Keratinocyte (primary cell): ENCODE measurements at regions not wholly inside any gene's neighbourhood (a gene's known extent, or its start where the extent isn't known, plus 50 kb on each side); places are given as distances from the start of the nearest gene placed in this dataset.

Experiments used
- DNase-seq: peaks from one replicate; pipeline ENCODE4 v3.0.0-alpha.2; 2011; ENCODE audit warnings: low read depth, missing footprints, low spot score
- FAIRE-seq: peaks from 2 replicates; lab custom pipeline; 2011; peaks lifted over from hg19 to GRCh38; lab: Jason Lieb, UNC
- H2AFZ ChIP-seq: 2 replicates; pipeline ENCODE4 v1.6.0; 2012; ENCODE audit warnings: low read length, control low read depth, inconsistent platforms; ENCODE audit not compliant: control insufficient read depth
- H3K27ac ChIP-seq: 2 replicates; pipeline ENCODE4 v1.5.1; 2011; ENCODE audit warnings: low read length; ENCODE audit not compliant: control insufficient read depth, insufficient read depth
- H3K27me3 ChIP-seq: 3 replicates; pipeline ENCODE4 v1.6.0; 2011; ENCODE audit warnings: low read length; ENCODE audit not compliant: control insufficient read depth, insufficient read depth; ENCODE audit errors: extremely low read depth
- H3K36me3 ChIP-seq, 2 experiments: 2 replicates in 1 of 2; 3 replicates in 1 of 2; pipeline ENCODE4 v1.5.1; 2011; ENCODE audit warnings: low read length in 2 of 2, mild to moderate bottlenecking in 1 of 2; ENCODE audit not compliant: control insufficient read depth in 2 of 2, insufficient read depth in 2 of 2; ENCODE audit errors: extremely low read depth in 1 of 2
- H3K4me1 ChIP-seq: 3 replicates; pipeline ENCODE4 v1.5.1; 2011; ENCODE audit warnings: low read length; ENCODE audit not compliant: control insufficient read depth, insufficient read depth; ENCODE audit errors: extremely low read depth
- H3K4me2 ChIP-seq: 3 replicates; pipeline ENCODE4 v1.6.0; 2011; ENCODE audit warnings: low read depth, low read length; ENCODE audit not compliant: control insufficient read depth, insufficient read depth; ENCODE audit errors: extremely low read depth
- H3K4me3 ChIP-seq, 3 experiments: fragments of 200-600 bp in 1 of 3; sonication (generic) in 1 of 3; 2 replicates in 2 of 3; 3 replicates in 1 of 3; pipeline ENCODE4 v1.5.1; 2011 to 2016; ENCODE audit warnings: low read length in 3 of 3, mild to moderate bottlenecking in 3 of 3, control low read depth in 2 of 3, inconsistent platforms in 1 of 3, low read depth in 1 of 3, mixed read lengths in 1 of 3, mixed run types in 1 of 3, moderate library complexity in 1 of 3; ENCODE audit not compliant: control insufficient read depth in 2 of 3, insufficient read depth in 2 of 3; ENCODE audit errors: extremely low read depth in 1 of 3
- H3K79me2 ChIP-seq: 2 replicates; pipeline ENCODE4 v1.6.0; 2012; ENCODE audit warnings: low read length; ENCODE audit not compliant: control insufficient read depth, insufficient read depth
- H3K9ac ChIP-seq: 3 replicates; pipeline ENCODE4 v1.6.0; 2011; ENCODE audit warnings: low read length; ENCODE audit not compliant: control insufficient read depth, insufficient read depth; ENCODE audit errors: extremely low read depth
- H3K9me1 ChIP-seq: 3 replicates; pipeline ENCODE4 v1.6.0; 2011; ENCODE audit warnings: low read length; ENCODE audit not compliant: control insufficient read depth, insufficient read depth; ENCODE audit errors: extremely low read depth
- H3K9me3 ChIP-seq: 2 replicates; pipeline ENCODE4 v1.5.1; 2012; ENCODE audit warnings: low read depth, low read length; ENCODE audit not compliant: control insufficient read depth
- H4K20me1 ChIP-seq: 3 replicates; pipeline ENCODE4 v1.6.0; 2011; ENCODE audit warnings: low read length; ENCODE audit not compliant: control insufficient read depth, insufficient read depth; ENCODE audit errors: extremely low read depth
- CTCF ChIP-seq, 3 experiments: IDR thresholded peaks in 1 of 3; conservative IDR thresholded peaks in 1 of 3; optimal IDR thresholded peaks in 1 of 3; 2 replicates in 2 of 3; 3 replicates in 1 of 3; pipeline versions ENCODE3 to v1.5.1; 2011; ENCODE audit warnings: low read length in 3 of 3, mild to moderate bottlenecking in 3 of 3, moderate library complexity in 2 of 3, control low read depth in 1 of 3, inconsistent platforms in 1 of 3; ENCODE audit not compliant: insufficient read depth in 2 of 3; ENCODE audit errors: extremely low read depth in 1 of 3
- EZH2 ChIP-seq: IDR thresholded peaks from one replicate; pipeline ENCODE4 v1.6.1; 2012; ENCODE audit warnings: inconsistent platforms, mild to moderate bottlenecking, low read length, moderate library complexity
- dilution Hi-C: fragments of 300-500 bp; cut with MboI; formaldehyde crosslinking; loops from one replicate; pipeline ENCODE4 v1.7.0; 2020; ENCODE audit warnings: low sequenced_read_pairs; ENCODE audit not compliant: extremely low pct_ligation_motif_present

GRCh38 chr4:121226362-121226761 is 62.2 kb upstream of the TNIP3 start:
- dilution Hi-C loops = no loop called here
- no peak overlapping the region for H2AFZ ChIP-seq
- DNase-seq (no peak), FAIRE-seq (no peak)
- H3K27ac ChIP-seq = no peak overlapping the region
- no peaks in the 10 kb centered on the region for H3K27me3 ChIP-seq
- H3K4me2 ChIP-seq = peak overlapping the region; percentile 24
- H3K9me3 ChIP-seq = no peaks in the 10 kb centered on the region
- TF ChIP-seq EZH2 (no peak), CTCF (optimal IDR thresholded peaks at IDR 0.05 in 1 of 3, IDR thresholded peaks at IDR 0.05 in 1 of 3, conservative IDR thresholded peaks at IDR 0.05 in 1 of 3; ENCODE audit: extremely low read depth in 1 of 3, insufficient read depth in 2 of 3, low read length in 3 of 3) (no peak)
- H3K4me1 ChIP-seq = peaks cover 4% of the 10 kb centered on the region
- no peaks in the 10 kb centered on the region for H3K79me2 ChIP-seq
- no peaks in the 10 kb centered on the region for H3K36me3 ChIP-seq
- H3K9ac ChIP-seq = no peak overlapping the region
- H3K9me1 ChIP-seq = no peaks in the 10 kb centered on the region
- H4K20me1 ChIP-seq = no peaks in the 10 kb centered on the region
- H3K4me3 ChIP-seq = no peak overlapping the region

- Histone ChIP-seq H3K9me3 (no peaks in the 10 kb centered on the region), H4K20me1 (no peaks in the 10 kb centered on the region), H3K9me1 (no peaks in the 10 kb centered on the region), H3K4me2 (no peak overlapping the region), H3K27me3 (no peaks in the 10 kb centered on the region), H3K27ac (no peak overlapping the region), H3K9ac (no peak overlapping the region), H3K79me2 (no peaks in the 10 kb centered on the region), H3K36me3 (no peaks in the 10 kb centered on the region), H3K4me1 (peaks cover 4% of the 10 kb centered on the region), H3K4me3 (no peak overlapping the region), H2AFZ (no peak overlapping the region)
- TF ChIP-seq CTCF (optimal IDR thresholded peaks at IDR 0.05 in 1 of 3, IDR thresholded peaks at IDR 0.05 in 1 of 3, conservative IDR thresholded peaks at IDR 0.05 in 1 of 3; ENCODE audit: extremely low read depth in 1 of 3, insufficient read depth in 2 of 3, low read length in 3 of 3) (no peak), EZH2 (no peak)
- FAIRE-seq (no peak), DNase-seq (no peak)
- dilution Hi-C loops = no loop called here
These were observed 57.5 kb upstream of the TNIP3 start for GRCh38 chr4:121221608-121222007.
